ENCODE measurements at regions not wholly inside any gene's neighbourhood (a gene's known extent, or its start where the extent isn't known, plus 50 kb on each side); places are given as distances from the start of the nearest gene placed in this dataset.

GRCh38 chr6:44664716-44665115, 277.2 kb downstream of the CDC5L start:
- DNase-seq, result no peak

GRCh38 chr6:44665143-44665542, 277.6 kb downstream of the CDC5L start:
- no peak for DNase-seq

- no peak for DNase-seq
Measured at GRCh38 chr6:44665683-44666082, 278.2 kb downstream of the CDC5L start.

GRCh38 chr6:44666324-44666723, 278.8 kb downstream of the CDC5L start:
- no peak for DNase-seq

- DNase-seq, result no peak
Measured at GRCh38 chr6:44667226-44667625, 279.7 kb downstream of the CDC5L start.

GRCh38 chr6:44667668-44668390, 280.3 kb downstream of the CDC5L start:
- DNase-seq, result peak; percentile 32 to 37

GRCh38 chr6:44668391-44668930, 281.0 kb downstream of the CDC5L start:
- DNase-seq, result no peak

GRCh38 chr6:44668976-44669934, 281.7 kb downstream of the CDC5L start:
- DNase-seq, result no peak

- DNase-seq, result no peak
Measured at GRCh38 chr6:44670146-44670545, 282.6 kb downstream of the CDC5L start.

GRCh38 chr6:44671333-44671732, 283.8 kb downstream of the CDC5L start:
- DNase-seq, result no peak

GRCh38 chr6:44672086-44672485, 284.6 kb downstream of the CDC5L start:
- DNase-seq, result no peak

GRCh38 chr6:44672841-44673240, 285.3 kb downstream of the CDC5L start:
- DNase-seq, result no peak

GRCh38 chr6:44674226-44675155, 287.0 kb downstream of the CDC5L start:
- DNase-seq, result no peak

- DNase-seq, result no peak
Measured at GRCh38 chr6:44675449-44675848, 287.9 kb downstream of the CDC5L start.

GRCh38 chr6:44676246-44676790, 288.8 kb downstream of the CDC5L start:
- DNase-seq, result no peak

- DNase-seq, result no peak
Measured at GRCh38 chr6:44676826-44677433, 289.4 kb downstream of the CDC5L start.

GRCh38 chr6:44678252-44678935, 290.9 kb downstream of the CDC5L start:
- DNase-seq, result no peak

GRCh38 chr6:44679438-44680201, 292.1 kb downstream of the CDC5L start:
- DNase-seq, result no peak

- no peak for DNase-seq
Measured at GRCh38 chr6:44680202-44680720, 292.8 kb downstream of the CDC5L start.

- DNase-seq, result no peak
Measured at GRCh38 chr6:44681761-44682160, 294.3 kb downstream of the CDC5L start.

Data from stimulated activated CD4-positive, alpha-beta T cell treated with anti-CD3 and anti-CD28 coated beads, Interleukin-2, amount 100 ng/mL, for 48 hours (primary cell).